Suprapubic skin (tissue), 4 donors: ENCODE measurements at regions not wholly inside any gene's neighbourhood (a gene's known extent, or its start where the extent isn't known, plus 50 kb on each side); places are given as distances from the start of the nearest gene placed in this dataset.

Source experiments
- DNase-seq, 2 donors: peaks; one replicate each; pipeline ENCODE4 v3.0.0-alpha.2; 2019; ENCODE audit warnings: low spot score in 2 of 2
- H3K27ac ChIP-seq: fragments of 200-600 bp; sonication (generic); one replicate; pipeline ENCODE4 v1.5.1; 2019
- H3K27me3 ChIP-seq: fragments of 200-600 bp; sonication (generic); one replicate; pipeline ENCODE4 v1.5.1; 2019
- H3K36me3 ChIP-seq: fragments of 200-600 bp; sonication (generic); one replicate; pipeline ENCODE4 v1.5.1; 2019
- H3K4me1 ChIP-seq: fragments of 200-600 bp; sonication (generic); one replicate; pipeline ENCODE4 v1.5.1; 2019
- H3K4me3 ChIP-seq: fragments of 200-600 bp; sonication (generic); one replicate; pipeline ENCODE4 v1.5.1; 2019; ENCODE audit warnings: mild to moderate bottlenecking
- H3K9me3 ChIP-seq: fragments of 200-600 bp; sonication (generic); one replicate; pipeline ENCODE4 v1.5.1; 2019
- EP300 ChIP-seq: sonication (generic); formaldehyde crosslinking; IDR thresholded peaks from one replicate; pipeline ENCODE4 v1.6.1; 2017; ENCODE audit warnings: antibody characterized with exemption
- POLR2A ChIP-seq, 2 donors: fragments of 450-650 bp; IDR thresholded peaks; one replicate each; pipeline ENCODE4 v1.6.1; 2017; ENCODE audit warnings: antibody characterized with exemption in 2 of 2, mild to moderate bottlenecking in 2 of 2, moderate library complexity in 2 of 2
- POLR2AphosphoS5 ChIP-seq, 3 donors: sonication (generic); formaldehyde crosslinking; IDR thresholded peaks; one replicate each; pipeline ENCODE4 v1.6.1; 2017; ENCODE audit warnings: antibody characterized with exemption in 3 of 3
- WGBS: methylation state at CpG from one replicate; pipeline ENCODE4 v1.1.5; 2018; 5-methylcytosine and 5-hydroxymethylcytosine counted together
- TF ChIP-seq, protein P1 (sequence below), 2 donors: fragments of 200-600 bp in 1 of 2; fragments of 450-650 bp in 1 of 2; sonication (generic) in 1 of 2; IDR thresholded peaks; one replicate each; pipeline ENCODE4 v1.5.1; 2016 to 2019; ENCODE audit warnings: antibody characterized with exemption in 2 of 2, mild to moderate bottlenecking in 1 of 2, moderate library complexity in 1 of 2

DNA sequence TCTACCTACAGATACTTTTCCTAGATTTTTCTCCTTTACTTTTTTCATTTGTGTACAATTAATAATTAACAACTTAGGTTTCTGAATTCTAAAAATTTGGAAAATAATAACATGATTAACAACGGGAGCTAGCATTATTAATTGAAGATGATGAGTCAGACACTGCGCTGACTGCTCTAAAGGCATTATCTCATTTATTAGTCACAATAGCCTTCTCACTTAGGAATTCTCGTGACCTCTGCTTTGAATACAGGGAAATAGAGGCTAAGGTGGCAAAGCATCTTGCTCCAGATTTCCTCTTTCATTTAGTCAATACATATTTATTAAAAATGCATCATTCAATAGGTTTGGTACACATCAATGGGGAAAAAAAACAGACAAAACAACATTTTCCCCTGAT, 441.3 kb downstream of the PCDH18 start:
- H3K36me3 ChIP-seq, result no peaks in the 10 kb centered on the region
- no peaks in the 10 kb centered on the region for H3K27me3 ChIP-seq
- TF ChIP-seq EP300 (no peak), POLR2A (IDR thresholded peaks at IDR 0.05) (no peak), POLR2AphosphoS5 (IDR thresholded peaks at IDR 0.05) (no peak)
- TF ChIP-seq, protein P1, sequence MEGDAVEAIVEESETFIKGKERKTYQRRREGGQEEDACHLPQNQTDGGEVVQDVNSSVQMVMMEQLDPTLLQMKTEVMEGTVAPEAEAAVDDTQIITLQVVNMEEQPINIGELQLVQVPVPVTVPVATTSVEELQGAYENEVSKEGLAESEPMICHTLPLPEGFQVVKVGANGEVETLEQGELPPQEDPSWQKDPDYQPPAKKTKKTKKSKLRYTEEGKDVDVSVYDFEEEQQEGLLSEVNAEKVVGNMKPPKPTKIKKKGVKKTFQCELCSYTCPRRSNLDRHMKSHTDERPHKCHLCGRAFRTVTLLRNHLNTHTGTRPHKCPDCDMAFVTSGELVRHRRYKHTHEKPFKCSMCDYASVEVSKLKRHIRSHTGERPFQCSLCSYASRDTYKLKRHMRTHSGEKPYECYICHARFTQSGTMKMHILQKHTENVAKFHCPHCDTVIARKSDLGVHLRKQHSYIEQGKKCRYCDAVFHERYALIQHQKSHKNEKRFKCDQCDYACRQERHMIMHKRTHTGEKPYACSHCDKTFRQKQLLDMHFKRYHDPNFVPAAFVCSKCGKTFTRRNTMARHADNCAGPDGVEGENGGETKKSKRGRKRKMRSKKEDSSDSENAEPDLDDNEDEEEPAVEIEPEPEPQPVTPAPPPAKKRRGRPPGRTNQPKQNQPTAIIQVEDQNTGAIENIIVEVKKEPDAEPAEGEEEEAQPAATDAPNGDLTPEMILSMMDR (IDR thresholded peaks at IDR 0.05), result no peak
- no peaks in the 10 kb centered on the region for H3K4me1 ChIP-seq
- H3K9me3 ChIP-seq, result no peaks in the 10 kb centered on the region
- no peak for DNase-seq
- H3K27ac ChIP-seq, result no peak overlapping the region
- 79% methylated on average over 3 of the region's 3 CpGs for WGBS
- no peak overlapping the region for H3K4me3 ChIP-seq

DNA sequence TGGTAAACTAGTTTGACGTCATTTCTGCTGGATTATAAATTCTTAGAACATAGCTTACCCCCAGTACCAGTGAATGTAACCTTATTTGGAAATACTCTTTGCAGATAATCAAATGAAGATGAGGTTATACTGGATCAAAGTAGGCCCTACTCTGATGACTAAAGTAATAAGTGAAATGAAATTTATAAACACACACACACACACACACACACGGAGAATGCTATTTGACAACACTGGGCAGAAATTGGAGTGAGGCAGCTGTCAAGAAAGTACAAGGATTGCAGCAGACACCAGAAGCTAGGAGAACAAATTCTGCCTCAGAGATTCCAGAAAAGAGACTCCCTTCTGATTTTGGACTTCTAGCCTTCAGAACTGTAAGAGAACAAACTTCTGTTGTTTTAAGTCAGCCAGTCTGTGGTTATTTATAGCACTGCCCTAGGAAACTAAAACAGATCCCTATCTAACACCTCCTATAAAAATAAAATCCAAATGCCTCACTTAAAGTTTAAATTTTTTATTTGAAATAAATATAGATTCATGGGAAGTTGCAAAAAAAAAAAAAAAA, 448.6 kb downstream of the PCDH18 start:
- Histone ChIP-seq H3K4me3 (no peak overlapping the region), H3K4me1 (no peaks in the 10 kb centered on the region), H3K36me3 (no peaks in the 10 kb centered on the region), H3K9me3 (no peaks in the 10 kb centered on the region), H3K27ac (no peak overlapping the region), H3K27me3 (no peaks in the 10 kb centered on the region)
- 49% methylated on average over 2 of the region's 2 CpGs for WGBS
- TF ChIP-seq POLR2AphosphoS5 (IDR thresholded peaks at IDR 0.05) (no peak), EP300 (no peak), POLR2A (IDR thresholded peaks at IDR 0.05) (no peak)
- TF ChIP-seq, protein P1 (IDR thresholded peaks at IDR 0.05), result no peak
- no peak for DNase-seq

DNA sequence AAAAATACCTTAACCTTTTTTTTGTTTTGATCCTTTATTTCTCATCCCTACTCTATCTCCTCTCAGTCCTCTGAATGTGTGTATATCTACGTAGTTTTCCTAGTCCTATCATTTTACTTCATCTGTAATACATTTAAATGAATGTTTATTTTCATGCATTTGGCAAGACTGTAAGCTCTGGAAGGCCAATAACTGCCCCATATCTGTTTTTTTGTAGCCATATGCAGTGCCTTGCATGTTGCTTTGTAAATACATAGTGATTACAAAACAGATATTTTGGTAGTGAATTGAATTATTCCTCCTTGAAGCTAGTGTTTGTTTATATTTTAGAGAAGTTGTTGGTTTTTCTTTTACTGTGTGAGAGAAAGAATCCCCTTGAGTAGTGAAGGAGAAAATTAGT, 450.2 kb downstream of the PCDH18 start:
- Histone ChIP-seq H3K9me3 (no peaks in the 10 kb centered on the region), H3K4me3 (no peak overlapping the region), H3K27me3 (no peaks in the 10 kb centered on the region), H3K27ac (no peak overlapping the region), H3K4me1 (no peaks in the 10 kb centered on the region), H3K36me3 (no peaks in the 10 kb centered on the region)
- WGBS, result 89% methylated on average over 1 of the region's 1 CpG
- TF ChIP-seq, protein P1 (IDR thresholded peaks at IDR 0.05), result no peak
- TF ChIP-seq POLR2AphosphoS5 (IDR thresholded peaks at IDR 0.05), result no peak
- no peak for DNase-seq

DNA sequence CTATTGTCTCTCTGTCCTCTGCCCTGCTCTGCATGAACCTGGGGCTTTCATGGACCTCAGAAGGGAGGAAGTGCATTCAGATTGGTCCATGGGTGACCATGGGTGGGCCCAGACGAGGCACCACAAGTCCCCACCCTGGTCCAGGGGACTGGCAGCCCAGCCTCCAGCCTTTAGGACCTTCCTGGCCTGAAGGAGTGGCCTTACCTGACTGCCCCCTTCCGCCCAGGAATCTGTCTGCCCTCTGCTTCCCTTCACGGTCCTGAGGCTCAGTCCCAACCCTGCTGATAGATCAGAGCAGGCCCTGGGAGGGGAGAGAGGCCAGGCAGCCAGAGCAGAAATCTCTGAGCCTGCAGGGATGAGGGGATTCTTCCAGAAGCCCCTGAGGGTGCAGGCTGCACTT, 455.4 kb downstream of the PCDH18 start:
- Histone ChIP-seq H3K27me3 (no peaks in the 10 kb centered on the region), H3K27ac (no peak overlapping the region), H3K36me3 (no peaks in the 10 kb centered on the region), H3K4me1 (no peaks in the 10 kb centered on the region), H3K9me3 (no peaks in the 10 kb centered on the region), H3K4me3 (no peak overlapping the region)
- no CpG with 5 or more reads among the region's 3 CpGs for WGBS
- DNase-seq, result no peak
- TF ChIP-seq POLR2A (IDR thresholded peaks at IDR 0.05) (no peak), POLR2AphosphoS5 (IDR thresholded peaks at IDR 0.05) (no peak), EP300 (no peak)
- TF ChIP-seq, protein P1 (IDR thresholded peaks at IDR 0.05), result no peak

DNA sequence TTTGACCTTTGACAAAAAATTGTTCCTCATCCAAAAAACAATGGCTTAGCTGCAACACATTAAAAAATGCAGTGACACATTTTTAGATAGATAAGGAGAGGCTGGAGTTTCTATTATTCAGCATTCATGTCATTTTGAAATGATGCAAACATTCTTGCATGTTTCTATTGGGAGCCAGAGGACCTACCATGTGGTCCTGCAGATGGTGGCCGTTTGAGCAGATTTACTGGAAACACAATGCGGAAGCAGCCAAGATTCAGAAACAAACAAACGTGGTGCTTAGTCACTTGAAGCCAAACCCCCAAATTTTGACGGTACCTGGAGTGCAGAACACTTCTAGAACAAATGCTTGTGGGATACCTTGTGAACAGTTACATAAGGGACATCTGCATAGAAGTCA, 456.7 kb downstream of the PCDH18 start:
- Histone ChIP-seq H3K9me3 (no peaks in the 10 kb centered on the region), H3K4me1 (no peaks in the 10 kb centered on the region), H3K27me3 (no peaks in the 10 kb centered on the region), H3K4me3 (no peak overlapping the region), H3K27ac (no peak overlapping the region), H3K36me3 (no peaks in the 10 kb centered on the region)
- no peak for DNase-seq
- TF ChIP-seq POLR2A (IDR thresholded peaks at IDR 0.05), result no peak
- TF ChIP-seq EP300, result no peak
- TF ChIP-seq POLR2AphosphoS5 (IDR thresholded peaks at IDR 0.05), result no peak
- TF ChIP-seq, protein P1 (IDR thresholded peaks at IDR 0.05), result no peak
- 85% methylated on average over 4 of the region's 4 CpGs for WGBS
